Common myeloid progenitor, CD34-positive (primary cell): ENCODE measurements at regions not wholly inside any gene's neighbourhood (a gene's known extent, or its start where the extent isn't known, plus 50 kb on each side); places are given as distances from the start of the nearest gene placed in this dataset.
A peak's percentile ranks its signal among the peaks of the same experiment; 100 is the strongest.

Experiments
- CTCF ChIA-PET: fragments of 350-600 bp; sonication (Branson Sonifier 250); formaldehyde crosslinking; loops from one replicate; lab custom pipeline; 2021; ENCODE audit warnings: antibody characterized with exemption; lab: Charles Lee
- POLR2A ChIA-PET: fragments of 350-600 bp; sonication (Branson Sonifier 250); formaldehyde crosslinking; loops from one replicate; lab custom pipeline; 2021; ENCODE audit warnings: antibody characterized with exemption; lab: Charles Lee
- DNase-seq, 3 donors: peaks; one replicate each; pipeline versions ENCODE4 v3.0.0 to v3.0.0-alpha.2; 2013
- H3K27ac ChIP-seq, 2 experiments: 1 replicate in 1 of 2; 2 replicates in 1 of 2; pipeline ENCODE4 v1.7.0; 2013; ENCODE audit warnings: inconsistent platforms in 2 of 2, low read length in 2 of 2, mild to moderate bottlenecking in 2 of 2, low read depth in 1 of 2, moderate library complexity in 1 of 2; ENCODE audit not compliant: severe bottlenecking in 2 of 2, insufficient read depth in 1 of 2, poor library complexity in 1 of 2
- H3K27me3 ChIP-seq, 5 experiments: replicated peaks in 2 of 5; 1 replicate in 3 of 5; 2 replicates in 2 of 5; pipeline versions ENCODE4 v1.6.1 to v1.7.0; 2013; ENCODE audit warnings: low read length in 4 of 5, mild to moderate bottlenecking in 2 of 5, moderate library complexity in 2 of 5, inconsistent platforms in 1 of 5; ENCODE audit not compliant: insufficient read depth in 5 of 5, control insufficient read depth in 4 of 5
- H3K36me3 ChIP-seq, 4 experiments: 1 replicate in 2 of 4; 2 replicates in 2 of 4; pipeline versions ENCODE4 v1.6.1 to v1.7.0; 2013; ENCODE audit warnings: low read length in 3 of 4, control low read depth in 1 of 4, mild to moderate bottlenecking in 1 of 4; ENCODE audit not compliant: control insufficient read depth in 4 of 4, insufficient read depth in 4 of 4
- H3K4me1 ChIP-seq, 4 experiments: 1 replicate in 3 of 4; 2 replicates in 1 of 4; pipeline versions ENCODE4 v1.6.1 to v1.7.1; 2013; ENCODE audit warnings: low read length in 3 of 4, mild to moderate bottlenecking in 3 of 4, control low read depth in 1 of 4, inconsistent platforms in 1 of 4, moderate library complexity in 1 of 4; ENCODE audit not compliant: control insufficient read depth in 4 of 4, insufficient read depth in 4 of 4; ENCODE audit errors: control extremely low read depth in 1 of 4
- H3K4me3 ChIP-seq, 7 experiments: 1 replicate in 4 of 7; 2 replicates in 3 of 7; pipeline versions ENCODE4 v1.5.1 to v1.7.0; 2013; ENCODE audit warnings: mild to moderate bottlenecking in 7 of 7, low read length in 6 of 7, moderate library complexity in 6 of 7, inconsistent platforms in 2 of 7, low read depth in 2 of 7, control low read depth in 1 of 7; ENCODE audit not compliant: insufficient read depth in 4 of 7, control insufficient read depth in 1 of 7; ENCODE audit errors: extremely low read depth in 1 of 7
- H3K9me3 ChIP-seq, 5 experiments: 1 replicate in 4 of 5; 2 replicates in 1 of 5; pipeline versions ENCODE4 v1.6.1 to v1.7.1; 2013; ENCODE audit warnings: low read length in 4 of 5, mild to moderate bottlenecking in 2 of 5, inconsistent platforms in 1 of 5, low read depth in 1 of 5, moderate library complexity in 1 of 5; ENCODE audit not compliant: control insufficient read depth in 4 of 5, insufficient read depth in 2 of 5; ENCODE audit errors: control extremely low read depth in 1 of 5
- WGBS: methylation state at CpG from one replicate; pipeline ENCODE4 v1.1.5; 2013; ENCODE audit not compliant: insufficient coverage; 5-methylcytosine and 5-hydroxymethylcytosine counted together

DNA sequence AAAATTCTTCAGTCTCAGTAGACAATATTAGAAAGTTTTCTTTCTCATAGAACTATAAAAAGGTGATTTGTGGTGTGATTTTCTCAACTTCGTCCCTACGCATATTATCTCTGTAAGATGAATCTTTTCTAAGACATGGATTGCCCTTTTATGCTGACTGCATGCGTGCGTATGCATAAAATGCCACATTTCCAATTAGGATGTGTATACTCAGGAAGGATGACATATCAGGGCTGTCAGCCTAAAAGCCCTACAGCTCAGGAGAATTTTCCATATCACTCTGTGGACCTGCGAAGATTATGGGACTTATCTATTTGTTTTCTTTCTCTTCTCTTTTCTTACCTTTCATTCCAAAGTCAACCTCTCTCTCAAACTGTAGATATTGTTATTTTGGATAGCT, 166.5 kb upstream of the GPC6 start:
- CTCF ChIA-PET, result no interaction called here
- no peak for DNase-seq
- no peaks in the 10 kb centered on the region for H3K27me3 ChIP-seq
- H3K9me3 ChIP-seq, result no peaks in the 10 kb centered on the region
- H3K27ac ChIP-seq, result no peak overlapping the region
- POLR2A ChIA-PET, result no interaction called here
- H3K4me3 ChIP-seq, result no peak overlapping the region
- WGBS, result 96% methylated on average over 2 of the region's 5 CpGs
- H3K36me3 ChIP-seq, result no peaks in the 10 kb centered on the region
- no peaks in the 10 kb centered on the region for H3K4me1 ChIP-seq

DNA sequence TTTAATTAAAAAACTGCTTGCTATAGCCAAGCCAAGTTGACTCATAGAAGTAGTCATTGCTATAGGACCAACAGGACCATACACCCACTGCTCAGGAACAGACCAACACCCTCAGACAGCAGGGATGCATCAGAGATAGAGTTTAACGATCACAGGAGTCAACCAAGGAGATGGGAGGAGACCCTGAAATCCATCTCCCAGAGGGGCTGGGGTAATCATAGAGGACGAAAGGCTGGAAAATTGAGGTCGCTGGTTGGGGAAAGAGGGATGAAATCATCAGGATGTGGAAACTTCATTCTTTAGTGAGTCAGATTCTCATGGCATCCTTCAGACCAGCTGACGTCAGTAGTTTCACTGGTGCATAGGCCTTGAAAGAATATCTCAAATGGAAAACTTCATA, 160.4 kb upstream of the GPC6 start:
- 89% methylated on average over 3 of the region's 4 CpGs for WGBS
- Histone ChIP-seq H3K9me3 (no peaks in the 10 kb centered on the region), H3K27ac (no peak overlapping the region), H3K36me3 (no peaks in the 10 kb centered on the region), H3K4me3 (no peak overlapping the region), H3K27me3 (no peaks in the 10 kb centered on the region), H3K4me1 (no peaks in the 10 kb centered on the region)
- ChIA-PET CTCF (no interaction called here), POLR2A (no interaction called here)
- no peak for DNase-seq

DNA sequence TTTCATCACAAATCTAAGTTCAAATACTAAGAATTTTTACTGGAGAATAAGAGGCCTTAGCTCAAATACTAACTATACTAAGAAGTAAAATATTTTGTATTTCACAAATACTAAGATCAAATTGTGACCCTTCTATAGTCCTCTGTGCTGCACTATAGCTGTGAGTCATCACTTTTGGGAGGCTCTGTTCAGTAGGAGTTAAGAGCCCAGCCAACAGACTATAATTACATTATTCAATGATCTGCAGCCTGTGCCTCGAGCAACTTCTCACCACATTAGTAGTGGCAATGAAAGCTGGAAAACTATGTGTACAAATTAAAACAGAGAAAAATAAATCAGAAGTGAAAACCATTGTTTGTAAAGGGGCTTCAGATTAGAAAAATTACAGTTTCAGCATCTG, 147.3 kb upstream of the GPC6 start:
- Histone ChIP-seq H3K9me3 (no peaks in the 10 kb centered on the region), H3K36me3 (no peaks in the 10 kb centered on the region), H3K4me3 (no peak overlapping the region), H3K27me3 (no peaks in the 10 kb centered on the region), H3K27ac (no peak overlapping the region), H3K4me1 (no peaks in the 10 kb centered on the region)
- ChIA-PET POLR2A (no interaction called here), CTCF (no interaction called here)
- DNase-seq, result no peak
- no CpG with 5 or more reads among the region's 1 CpG for WGBS

- Histone ChIP-seq H3K4me3 (no peak overlapping the region), H3K27me3 (no peaks in the 10 kb centered on the region), H3K9me3 (no peaks in the 10 kb centered on the region), H3K27ac (no peak overlapping the region), H3K36me3 (no peaks in the 10 kb centered on the region), H3K4me1 (no peaks in the 10 kb centered on the region)
- DNase-seq, result no peak
- ChIA-PET POLR2A (no interaction called here), CTCF (no interaction called here)
- WGBS, result 100% methylated on average over 3 of the region's 4 CpGs
Observed at GRCh38 chr13:93080166-93080565, 146.4 kb upstream of the GPC6 start.

- no CpG with 5 or more reads among the region's 1 CpG for WGBS
- Histone ChIP-seq H3K4me1 (no peaks in the 10 kb centered on the region), H3K9me3 (no peaks in the 10 kb centered on the region), H3K4me3 (no peak overlapping the region), H3K36me3 (no peaks in the 10 kb centered on the region), H3K27me3 (no peaks in the 10 kb centered on the region), H3K27ac (no peak overlapping the region)
- peak in 1 of 3 donors; percentile 8 for DNase-seq
- ChIA-PET CTCF (no interaction called here), POLR2A (no interaction called here)
Observed at GRCh38 chr13:93080587-93080986, 146.0 kb upstream of the GPC6 start.

DNA sequence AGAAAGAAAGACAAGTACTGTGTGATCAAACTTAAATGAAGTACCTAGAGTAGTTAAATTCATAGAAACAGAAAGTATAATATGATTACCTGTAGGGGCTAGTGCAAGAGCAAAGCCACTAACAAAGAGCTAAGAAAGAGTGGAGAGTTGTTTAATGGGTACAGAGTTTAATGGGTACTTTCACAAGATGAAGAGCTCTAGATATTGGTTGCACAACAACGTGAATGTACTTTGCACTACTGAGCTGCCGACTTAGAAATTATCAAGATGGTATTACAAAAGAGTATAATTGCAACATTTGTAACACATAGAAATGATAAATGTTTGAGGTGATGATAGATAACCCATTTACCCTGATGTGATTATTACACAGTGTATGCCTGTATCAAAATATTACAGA, 140.3 kb upstream of the GPC6 start:
- DNase-seq, result no peak
- no CpG with 5 or more reads among the region's 2 CpGs for WGBS
- POLR2A ChIA-PET, result no interaction called here

GRCh38 chr13:93098972-93099371, 127.6 kb upstream of the GPC6 start:
- POLR2A ChIA-PET, result no interaction called here
- H3K36me3 ChIP-seq, result no peaks in the 10 kb centered on the region
- no peak for DNase-seq
- H3K4me3 ChIP-seq, result no peak overlapping the region
- no peaks in the 10 kb centered on the region for H3K4me1 ChIP-seq
- 98% methylated on average over 6 of the region's 6 CpGs for WGBS
- no peak overlapping the region for H3K27ac ChIP-seq
- H3K9me3 ChIP-seq, result peaks cover 0 to under 1% (median 0%) of the 10 kb centered on the region in 5 experiments
- CTCF ChIA-PET, result no interaction called here
- H3K27me3 ChIP-seq, result no peaks in the 10 kb centered on the region

More for the DNA sequence above, 140.3 kb upstream of the GPC6 start:
- Histone ChIP-seq H3K36me3 (no peaks in the 10 kb centered on the region), H3K27me3 (no peaks in the 10 kb centered on the region), H3K9me3 (no peaks in the 10 kb centered on the region), H3K27ac (no peak overlapping the region), H3K4me1 (no peaks in the 10 kb centered on the region), H3K4me3 (no peak overlapping the region)
- CTCF ChIA-PET, result no interaction called here
